Vagina (tissue), 2 donors: ENCODE measurements at regions not wholly inside any gene's neighbourhood (a gene's known extent, or its start where the extent isn't known, plus 50 kb on each side); places are given as distances from the start of the nearest gene placed in this dataset.

Experiments used
- DNase-seq, 2 donors: peaks; one replicate each; pipeline ENCODE4 v3.0.0-alpha.2; 2017; ENCODE audit errors: extremely low spot score in 2 of 2
- H3K27ac ChIP-seq: fragments of 200-600 bp; sonication (generic); one replicate; pipeline ENCODE4 v1.5.1; 2019
- H3K27me3 ChIP-seq: fragments of 200-600 bp; sonication (generic); one replicate; pipeline ENCODE4 v1.5.1; 2019
- H3K36me3 ChIP-seq, 2 donors: fragments of 200-600 bp; sonication (generic); one replicate each; pipeline ENCODE4 v1.5.1; 2017 to 2019
- H3K4me1 ChIP-seq: fragments of 200-600 bp; sonication (generic); one replicate; pipeline ENCODE4 v1.5.1; 2019
- H3K4me3 ChIP-seq, 2 donors: fragments of 200-600 bp; sonication (generic); 1 replicate in 1 of 2; 2 replicates in 1 of 2; pipeline ENCODE4 v1.5.1; 2016 to 2019
- H3K9me3 ChIP-seq: fragments of 200-600 bp; sonication (generic); one replicate; pipeline ENCODE4 v1.5.1; 2019
- CTCF ChIP-seq, 3 experiments: fragments of 450-650 bp in 2 of 3; fragments of 200-600 bp in 1 of 3; sonication (generic) in 1 of 3; IDR thresholded peaks; one replicate each; pipeline ENCODE4 v1.5.1; 2017 to 2019; ENCODE audit warnings: antibody characterized with exemption in 3 of 3, mild to moderate bottlenecking in 2 of 3, moderate library complexity in 2 of 3
- POLR2A ChIP-seq, 2 donors: fragments of 450-650 bp; IDR thresholded peaks; one replicate each; pipeline ENCODE4 v1.6.1; 2017; ENCODE audit warnings: antibody characterized with exemption in 2 of 2, mild to moderate bottlenecking in 2 of 2, moderate library complexity in 2 of 2
- POLR2AphosphoS5 ChIP-seq, 2 donors: sonication (generic); formaldehyde crosslinking; IDR thresholded peaks; one replicate each; pipeline ENCODE4 v1.9.0; 2017; ENCODE audit warnings: antibody characterized with exemption in 2 of 2, mild to moderate bottlenecking in 2 of 2, low read depth in 1 of 2; ENCODE audit not compliant: insufficient read depth in 1 of 2
- intact Hi-C: fragments of 100-400 bp; cut with DNase I; formaldehyde crosslinking; loops from one replicate; pipeline ENCODE4 v1.15.1; 2023

GRCh38 chr2:134011936-134012586 lies 241.8 kb upstream of the MGAT5 start:
- DNase-seq = no peak
- no peak overlapping the region for H3K27ac ChIP-seq
- TF ChIP-seq CTCF (IDR thresholded peaks at IDR 0.05) (no peak), POLR2A (IDR thresholded peaks at IDR 0.05) (no peak), POLR2AphosphoS5 (IDR thresholded peaks at IDR 0.05; ENCODE audit: insufficient read depth in 1 of 2, low read depth in 1 of 2) (no peak)
- intact Hi-C loops = no loop called here
- H3K9me3 ChIP-seq = no peaks in the 10 kb centered on the region
- no peaks in the 10 kb centered on the region for H3K4me1 ChIP-seq
- H3K4me3 ChIP-seq = no peak overlapping the region
- no peaks in the 10 kb centered on the region for H3K36me3 ChIP-seq
- H3K27me3 ChIP-seq = no peaks in the 10 kb centered on the region

- TF ChIP-seq POLR2AphosphoS5 (IDR thresholded peaks at IDR 0.05; ENCODE audit: insufficient read depth in 1 of 2, low read depth in 1 of 2) (no peak), POLR2A (IDR thresholded peaks at IDR 0.05) (no peak), CTCF (IDR thresholded peaks at IDR 0.05) (no peak)
- H3K4me1 ChIP-seq = no peaks in the 10 kb centered on the region
- no peak for DNase-seq
- H3K9me3 ChIP-seq = no peaks in the 10 kb centered on the region
- intact Hi-C loops = no loop called here
- H3K27me3 ChIP-seq = no peaks in the 10 kb centered on the region
- H3K36me3 ChIP-seq = no peaks in the 10 kb centered on the region
- H3K4me3 ChIP-seq = no peak overlapping the region
- no peak overlapping the region for H3K27ac ChIP-seq
Measured at GRCh38 chr2:134014196-134014960, 239.5 kb upstream of the MGAT5 start.

GRCh38 chr2:134019871-134020270 lies 234.0 kb upstream of the MGAT5 start:
- Histone ChIP-seq H3K4me3 (no peak overlapping the region), H3K36me3 (no peaks in the 10 kb centered on the region), H3K4me1 (no peaks in the 10 kb centered on the region), H3K27ac (no peak overlapping the region), H3K9me3 (no peaks in the 10 kb centered on the region), H3K27me3 (no peaks in the 10 kb centered on the region)
- intact Hi-C loops = no loop called here
- DNase-seq = no peak
- TF ChIP-seq POLR2A (IDR thresholded peaks at IDR 0.05) (no peak), CTCF (IDR thresholded peaks at IDR 0.05) (no peak), POLR2AphosphoS5 (IDR thresholded peaks at IDR 0.05; ENCODE audit: insufficient read depth in 1 of 2, low read depth in 1 of 2) (no peak)

- intact Hi-C loops = no loop called here
- no peak for DNase-seq
- no peaks in the 10 kb centered on the region for H3K4me1 ChIP-seq
- H3K4me3 ChIP-seq = no peak overlapping the region
- no peaks in the 10 kb centered on the region for H3K27me3 ChIP-seq
- TF ChIP-seq POLR2A (IDR thresholded peaks at IDR 0.05) (no peak), CTCF (IDR thresholded peaks at IDR 0.05) (no peak), POLR2AphosphoS5 (IDR thresholded peaks at IDR 0.05; ENCODE audit: insufficient read depth in 1 of 2, low read depth in 1 of 2) (no peak)
- H3K9me3 ChIP-seq = no peaks in the 10 kb centered on the region
- no peak overlapping the region for H3K27ac ChIP-seq
- no peaks in the 10 kb centered on the region for H3K36me3 ChIP-seq
Measured at GRCh38 chr2:134020608-134021007, 233.3 kb upstream of the MGAT5 start.
